Sciatic nerve (tissue), 2 donors: ENCODE measurements at regions not wholly inside any gene's neighbourhood (a gene's known extent, or its start where the extent isn't known, plus 50 kb on each side); places are given as distances from the start of the nearest gene placed in this dataset.

ENCODE experiments used
- ATAC-seq: fragments of 200-7000 bp; cut with Tn5 transposase; one replicate; pipeline ENCODE4 v1.9.1; 2020; ENCODE audit warnings: mild to moderate bottlenecking, moderate library complexity
- DNase-seq: peaks from one replicate; pipeline ENCODE4 v3.0.0-alpha.2; 2020; ENCODE audit warnings: low spot score
- intact Hi-C: fragments of 100-400 bp; cut with DNase I; formaldehyde crosslinking; loops from one replicate; pipeline ENCODE4 v1.14.2; 2022
- donor health status: DM: no; HTN: no; CAD: no.
- donor health status: DM: no; HTN: no; CAD: no.

GRCh38 chr9:10674586-10674985 lies 61.8 kb upstream of the PTPRD start:
- no peak for ATAC-seq
- intact Hi-C loops, result no loop called here
- no peak for DNase-seq

GRCh38 chr9:10678010-10678409 lies 65.2 kb upstream of the PTPRD start:
- intact Hi-C loops, result no loop called here
- ATAC-seq (no peak), DNase-seq (no peak)

GRCh38 chr9:10678790-10679189 lies 66.0 kb upstream of the PTPRD start:
- intact Hi-C loops, result no loop called here
- DNase-seq (no peak), ATAC-seq (no peak)

GRCh38 chr9:10686943-10687342 lies 74.1 kb upstream of the PTPRD start:
- intact Hi-C loops, result no loop called here
- ATAC-seq, result no peak
- no peak for DNase-seq

- no peak for ATAC-seq
- no peak for DNase-seq
- intact Hi-C loops, result no loop called here
These were observed 77.7 kb upstream of the PTPRD start for GRCh38 chr9:10690546-10690945.

GRCh38 chr9:10697044-10697443 lies 84.2 kb upstream of the PTPRD start:
- ATAC-seq (no peak), DNase-seq (no peak)
- intact Hi-C loops, result no loop called here

- no peak for DNase-seq
- ATAC-seq, result no peak
- intact Hi-C loops, result loop anchor here (5.0 kb wide), 1 partner anchor 167 kb away; no protein-coding TSS in a partner anchor
These were observed 87.5 kb upstream of the PTPRD start for GRCh38 chr9:10700291-10700690.

GRCh38 chr9:10700915-10701314 lies 88.1 kb upstream of the PTPRD start:
- intact Hi-C loops, result loop anchor here (5.0 kb wide), 1 partner anchor 166 kb away; no protein-coding TSS in a partner anchor
- no peak for DNase-seq

GRCh38 chr9:10701906-10702305 lies 89.1 kb upstream of the PTPRD start:
- ATAC-seq (no peak), DNase-seq (no peak)
- intact Hi-C loops, result loop anchor here (5.0 kb wide), 1 partner anchor 165 kb away; no protein-coding TSS in a partner anchor

More at GRCh38 chr9:10700915-10701314, 88.1 kb upstream of the PTPRD start:
- no peak for ATAC-seq

- ATAC-seq (no peak), DNase-seq (no peak)
- intact Hi-C loops, result loop anchor here (5.0 kb wide), 1 partner anchor 164 kb away; no protein-coding TSS in a partner anchor
These were observed 90.3 kb upstream of the PTPRD start for GRCh38 chr9:10703139-10703538.

- DNase-seq, result no peak
- no peak for ATAC-seq
- intact Hi-C loops, result loop anchor here (5.0 kb wide), 1 partner anchor 163 kb away; no protein-coding TSS in a partner anchor
These were observed 91.9 kb upstream of the PTPRD start for GRCh38 chr9:10704720-10705119.

GRCh38 chr9:10705383-10705782 lies 92.6 kb upstream of the PTPRD start:
- DNase-seq (no peak), ATAC-seq (no peak)
- intact Hi-C loops, result no loop called here

- intact Hi-C loops, result no loop called here
- no peak for ATAC-seq
- no peak for DNase-seq
These were observed 94.0 kb upstream of the PTPRD start for GRCh38 chr9:10706788-10707187.

- ATAC-seq (no peak), DNase-seq (no peak)
- intact Hi-C loops, result no loop called here
These were observed 108.5 kb upstream of the PTPRD start for GRCh38 chr9:10721301-10721700.

GRCh38 chr9:10729213-10729612 lies 116.4 kb upstream of the PTPRD start:
- no peak for DNase-seq
- no peak for ATAC-seq
- intact Hi-C loops, result no loop called here

- ATAC-seq (no peak), DNase-seq (no peak)
- intact Hi-C loops, result no loop called here
These were observed 131.9 kb upstream of the PTPRD start for GRCh38 chr9:10744669-10745068.

GRCh38 chr9:10753474-10753873 lies 140.7 kb upstream of the PTPRD start:
- DNase-seq (no peak), ATAC-seq (no peak)
- intact Hi-C loops, result no loop called here

GRCh38 chr9:10764481-10764880 lies 151.7 kb upstream of the PTPRD start:
- ATAC-seq (no peak), DNase-seq (no peak)
- intact Hi-C loops, result loop anchor here (10.0 kb wide), 1 partner anchor 670 kb away; no protein-coding TSS in a partner anchor

- DNase-seq (no peak), ATAC-seq (no peak)
- intact Hi-C loops, result no loop called here
These were observed 160.3 kb upstream of the PTPRD start for GRCh38 chr9:10773136-10773535.

GRCh38 chr9:10774051-10774450 lies 161.2 kb upstream of the PTPRD start:
- no peak for ATAC-seq
- no peak for DNase-seq
- intact Hi-C loops, result no loop called here

- intact Hi-C loops, result no loop called here
- ATAC-seq, result no peak
- no peak for DNase-seq
These were observed 172.5 kb upstream of the PTPRD start for GRCh38 chr9:10785255-10785654.

GRCh38 chr9:10793306-10793705 lies 180.5 kb upstream of the PTPRD start:
- DNase-seq (no peak), ATAC-seq (no peak)
- intact Hi-C loops, result no loop called here
